ENCODE measurements at regions not wholly inside any gene's neighbourhood (a gene's known extent, or its start where the extent isn't known, plus 50 kb on each side); places are given as distances from the start of the nearest gene placed in this dataset.

GRCh38 chr12:125255935-125256633 is 190.8 kb downstream of the AACS start:
- H3K4me3 Mint-ChIP-seq = no peak overlapping the region
- no peaks in the 10 kb centered on the region for H3K36me3 Mint-ChIP-seq
- peaks cover 88% of the 10 kb centered on the region for H3K27me3 Mint-ChIP-seq (ENCODE audit: low read depth)
- peaks cover 4% of the 10 kb centered on the region for H3K9me3 Mint-ChIP-seq
- no peak overlapping the region for H3K27ac Mint-ChIP-seq
- no peak for DNase-seq (ENCODE audit: low spot score in 2 of 2, unreplicated experiment in 2 of 2)
- TF ChIP-seq CTCF (IDR thresholded peaks at IDR 0.05; ENCODE audit: unreplicated experiment) = no peak
- peaks cover 21% of the 10 kb centered on the region for H3K4me1 Mint-ChIP-seq

GRCh38 chr12:125256634-125256936 is 191.3 kb downstream of the AACS start:
- Mint-ChIP-seq H3K9me3 (peaks cover 4% of the 10 kb centered on the region), H3K4me1 (peaks cover 21% of the 10 kb centered on the region), H3K4me3 (no peak overlapping the region), H3K27ac (no peak overlapping the region), H3K36me3 (no peaks in the 10 kb centered on the region), H3K27me3 (ENCODE audit: low read depth) (peaks cover 88% of the 10 kb centered on the region)
- no peak for TF ChIP-seq CTCF (IDR thresholded peaks at IDR 0.05; ENCODE audit: unreplicated experiment)
- DNase-seq (ENCODE audit: low spot score in 2 of 2, unreplicated experiment in 2 of 2) = no peak

GRCh38 chr12:125259178-125259867 is 194.1 kb downstream of the AACS start:
- peaks cover 16% of the 10 kb centered on the region for H3K4me1 Mint-ChIP-seq
- H3K36me3 Mint-ChIP-seq = no peaks in the 10 kb centered on the region
- peaks cover 86% of the 10 kb centered on the region for H3K27me3 Mint-ChIP-seq (ENCODE audit: low read depth)
- H3K4me3 Mint-ChIP-seq = no peak overlapping the region
- peaks cover 14% of the 10 kb centered on the region for H3K9me3 Mint-ChIP-seq
- no peak overlapping the region for H3K27ac Mint-ChIP-seq
- DNase-seq (ENCODE audit: low spot score in 2 of 2, unreplicated experiment in 2 of 2) = no peak
- TF ChIP-seq CTCF (IDR thresholded peaks at IDR 0.05; ENCODE audit: unreplicated experiment) = no peak

- no peak overlapping the region for H3K4me3 Mint-ChIP-seq
- H3K36me3 Mint-ChIP-seq = no peaks in the 10 kb centered on the region
- TF ChIP-seq CTCF (IDR thresholded peaks at IDR 0.05; ENCODE audit: unreplicated experiment) = no peak
- peaks cover 80% of the 10 kb centered on the region for H3K27me3 Mint-ChIP-seq (ENCODE audit: low read depth)
- H3K9me3 Mint-ChIP-seq = peaks cover 10% of the 10 kb centered on the region
- peaks cover 14% of the 10 kb centered on the region for H3K4me1 Mint-ChIP-seq
- no peak overlapping the region for H3K27ac Mint-ChIP-seq
- no peak for DNase-seq (ENCODE audit: low spot score in 2 of 2, unreplicated experiment in 2 of 2)
These were observed 197.6 kb downstream of the AACS start for GRCh38 chr12:125262851-125263250.

GRCh38 chr12:125263385-125263784 is 198.2 kb downstream of the AACS start:
- DNase-seq (ENCODE audit: low spot score in 2 of 2, unreplicated experiment in 2 of 2) = no peak
- Mint-ChIP-seq H3K4me3 (no peak overlapping the region), H3K4me1 (peaks cover 14% of the 10 kb centered on the region), H3K36me3 (no peaks in the 10 kb centered on the region), H3K9me3 (peaks cover 10% of the 10 kb centered on the region), H3K27ac (no peak overlapping the region), H3K27me3 (ENCODE audit: low read depth) (peaks cover 82% of the 10 kb centered on the region)
- no peak for TF ChIP-seq CTCF (IDR thresholded peaks at IDR 0.05; ENCODE audit: unreplicated experiment)

Measured in mesothelial cell of epicardium (in vitro differentiated cells).